ENCODE measurements at regions not wholly inside any gene's neighbourhood (a gene's known extent, or its start where the extent isn't known, plus 50 kb on each side); places are given as distances from the start of the nearest gene placed in this dataset.

GRCh38 chrX:122188751-122189150 is 995.3 kb upstream of the GRIA3 start:
- BruUV-seq (replicated peaks): no TSS peak
- SMC1A ChIA-PET (ENCODE audit: uncharacterized antibody, unreplicated experiment): interaction anchor here (1.3 kb wide), 1 partner anchor 101 kb away, joined by 3 read pairs; no protein-coding TSS in a partner anchor
- Histone ChIP-seq H2AFZ (ENCODE audit: control insufficient read depth, low read depth, low read length) (no peak overlapping the region), H3K4me3 (no peak overlapping the region), H3K4me2 (ENCODE audit: control insufficient read depth, insufficient read depth) (no peak overlapping the region), H4K20me1 (ENCODE audit: control insufficient read depth, insufficient read depth) (no peaks in the 10 kb centered on the region), H3K36me3 (ENCODE audit: control insufficient read depth in 2 of 2, insufficient read depth in 2 of 2, low read length in 1 of 2) (no peaks in the 10 kb centered on the region), H3K9me3 (replicated peaks; ENCODE audit: control insufficient read depth, insufficient read depth, low read length) (no peaks in the 10 kb centered on the region; the same call in 2 of the 3 replicates), H3K27me3 (replicated peaks in 1 of 2; ENCODE audit: control insufficient read depth in 2 of 2, insufficient read depth in 2 of 2, low read length in 1 of 2) (no peaks in the 10 kb centered on the region), H3K27ac (ENCODE audit: control insufficient read depth, insufficient read depth) (no peak overlapping the region), H3K79me2 (ENCODE audit: control insufficient read depth, insufficient read depth, low read length) (no peaks in the 10 kb centered on the region), H3K9ac (ENCODE audit: control insufficient read depth, insufficient read depth, low read length) (no peak overlapping the region), H3K4me1 (ENCODE audit: control insufficient read depth, insufficient read depth, low read length) (no peaks in the 10 kb centered on the region)
- FAIRE-seq: no peak
- POLR2A ChIA-PET: no interaction called here
- WGBS (ENCODE audit: insufficient coverage, insufficient replicate concordance, low lambda C conversion rate, missing lambda C conversion rate): 0% methylated on average over 2 of the region's 2 CpGs
- no peak for ATAC-seq
- intact Hi-C loops (cut with micrococcal nuclease; ENCODE audit: unreplicated experiment): no loop called here
- TF ChIP-seq JUNB (IDR thresholded peaks at IDR 0.05): no peak
- no peak for TF ChIP-seq NFYB (IDR thresholded peaks at IDR 0.05; ENCODE audit: insufficient read depth, low read depth, low read length)
- TF ChIP-seq HSF1 (IDR thresholded peaks at IDR 0.05; ENCODE audit: low read depth, low read length): no peak
- TF ChIP-seq CBFB (IDR thresholded peaks at IDR 0.05; ENCODE audit: low read depth): no peak
- no peak for TF ChIP-seq RB1 (IDR thresholded peaks at IDR 0.05; ENCODE audit: borderline replicate concordance)
- no peak for TF ChIP-seq ASH2L (IDR thresholded peaks at IDR 0.05; ENCODE audit: borderline replicate concordance, low read depth)
- TF ChIP-seq TAF1 (IDR thresholded peaks at IDR 0.05; ENCODE audit: borderline replicate concordance, low read depth, low read length): no peak
- no peak for TF ChIP-seq EED (IDR thresholded peaks at IDR 0.05; ENCODE audit: low read depth)
- TF ChIP-seq ZNF274 (IDR thresholded peaks at IDR 0.05; ENCODE audit: insufficient read depth, insufficient read length): no peak
- TF ChIP-seq RELB (IDR thresholded peaks at IDR 0.05; ENCODE audit: low read depth): no peak
- TF ChIP-seq BCL3 (IDR thresholded peaks at IDR 0.05; ENCODE audit: borderline replicate concordance, insufficient read depth, low read depth, low read length, poor library complexity, severe bottlenecking): no peak
- TF ChIP-seq ZSCAN29 (IDR thresholded peaks at IDR 0.05): no peak
- no peak for TF ChIP-seq MLLT1 (IDR thresholded peaks at IDR 0.05)
- no peak for DNase-seq (ENCODE audit: low read depth, low spot score)
- CTCF ChIA-PET: no interaction called here
- in situ Hi-C loops (cut with MboI): no loop called here
- RAD21 ChIA-PET (ENCODE audit: unreplicated experiment): no interaction called here

All from GM12878 (cell line).